ENCODE measurements at regions not wholly inside any gene's neighbourhood (a gene's known extent, or its start where the extent isn't known, plus 50 kb on each side); places are given as distances from the start of the nearest gene placed in this dataset.

DNA sequence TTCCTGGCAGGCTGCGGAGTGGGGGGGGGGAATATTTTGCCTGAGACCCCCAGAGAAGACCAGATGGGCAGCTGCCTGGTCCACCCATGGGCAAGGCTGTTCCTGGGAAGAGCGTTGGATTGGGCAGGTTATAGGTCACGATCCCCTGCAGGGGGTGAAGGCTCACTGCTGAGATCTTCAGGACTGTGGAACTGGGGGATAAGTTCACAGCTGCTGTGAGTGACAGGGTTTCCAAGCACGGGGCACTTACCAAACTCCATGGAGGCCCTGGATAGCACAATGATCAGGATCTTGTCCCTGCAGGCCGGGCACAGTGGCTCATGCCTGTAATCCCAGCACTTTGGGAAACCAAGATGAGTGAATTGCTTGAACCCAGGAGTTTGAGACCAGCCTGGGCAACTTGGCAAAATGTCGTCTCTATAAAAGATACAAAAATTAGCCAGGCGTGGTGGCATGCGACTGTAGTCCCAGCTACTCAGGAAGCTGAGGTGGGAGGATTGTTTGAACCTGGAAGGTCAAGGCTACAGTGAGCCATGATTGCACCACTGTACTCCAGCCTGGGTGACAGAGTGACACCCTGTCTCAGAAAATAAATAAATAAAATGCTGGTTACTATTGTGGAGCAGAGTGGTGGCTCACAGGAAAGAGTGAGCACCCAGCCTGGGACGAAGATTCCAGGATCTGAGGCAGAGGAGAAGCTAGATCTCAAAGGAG is 68.0 kb upstream of the HELT start:
- H3K36me3 ChIP-seq: no peaks in the 10 kb centered on the region
- TF ChIP-seq, protein P1, sequence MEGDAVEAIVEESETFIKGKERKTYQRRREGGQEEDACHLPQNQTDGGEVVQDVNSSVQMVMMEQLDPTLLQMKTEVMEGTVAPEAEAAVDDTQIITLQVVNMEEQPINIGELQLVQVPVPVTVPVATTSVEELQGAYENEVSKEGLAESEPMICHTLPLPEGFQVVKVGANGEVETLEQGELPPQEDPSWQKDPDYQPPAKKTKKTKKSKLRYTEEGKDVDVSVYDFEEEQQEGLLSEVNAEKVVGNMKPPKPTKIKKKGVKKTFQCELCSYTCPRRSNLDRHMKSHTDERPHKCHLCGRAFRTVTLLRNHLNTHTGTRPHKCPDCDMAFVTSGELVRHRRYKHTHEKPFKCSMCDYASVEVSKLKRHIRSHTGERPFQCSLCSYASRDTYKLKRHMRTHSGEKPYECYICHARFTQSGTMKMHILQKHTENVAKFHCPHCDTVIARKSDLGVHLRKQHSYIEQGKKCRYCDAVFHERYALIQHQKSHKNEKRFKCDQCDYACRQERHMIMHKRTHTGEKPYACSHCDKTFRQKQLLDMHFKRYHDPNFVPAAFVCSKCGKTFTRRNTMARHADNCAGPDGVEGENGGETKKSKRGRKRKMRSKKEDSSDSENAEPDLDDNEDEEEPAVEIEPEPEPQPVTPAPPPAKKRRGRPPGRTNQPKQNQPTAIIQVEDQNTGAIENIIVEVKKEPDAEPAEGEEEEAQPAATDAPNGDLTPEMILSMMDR (IDR thresholded peaks at IDR 0.05): no peak
- H3K4me1 ChIP-seq (ENCODE audit: control insufficient read depth in 1 of 2, insufficient read depth in 1 of 2, low read depth in 1 of 2, low read length in 1 of 2): no peaks in the 10 kb centered on the region
- no peak overlapping the region for H3K4me3 ChIP-seq (ENCODE audit: low read depth in 1 of 2, low read length in 1 of 2)
- no peaks in the 10 kb centered on the region for H3K9me3 ChIP-seq
- no peak overlapping the region for H3K27ac ChIP-seq
- H3K27me3 ChIP-seq: no peaks in the 10 kb centered on the region

DNA sequence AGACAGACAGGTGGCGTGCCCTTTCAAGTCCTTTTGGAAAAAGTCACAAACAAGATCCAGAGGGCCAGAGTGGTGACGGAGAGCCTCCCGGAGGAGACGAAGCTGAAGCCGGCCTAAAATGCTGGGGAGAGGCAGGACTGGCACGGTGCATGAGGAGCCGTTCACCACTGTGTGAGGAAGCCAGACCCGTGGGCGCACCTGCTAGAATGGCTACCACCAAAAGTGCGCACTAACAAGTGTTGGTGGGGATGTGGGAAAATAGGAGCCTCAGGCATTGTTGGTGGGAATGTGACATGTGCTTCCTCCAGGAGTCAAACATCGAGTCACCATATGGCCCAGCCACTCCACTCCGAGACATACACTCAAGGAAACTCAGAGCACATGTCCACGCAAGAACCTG is 67.4 kb upstream of the HELT start:
- H3K36me3 ChIP-seq: no peaks in the 10 kb centered on the region
- no peaks in the 10 kb centered on the region for H3K9me3 ChIP-seq
- no peak overlapping the region for H3K4me3 ChIP-seq (ENCODE audit: low read depth in 1 of 2, low read length in 1 of 2)
- TF ChIP-seq, protein P1 (IDR thresholded peaks at IDR 0.05): no peak
- no peaks in the 10 kb centered on the region for H3K4me1 ChIP-seq (ENCODE audit: control insufficient read depth in 1 of 2, insufficient read depth in 1 of 2, low read depth in 1 of 2, low read length in 1 of 2)
- no peaks in the 10 kb centered on the region for H3K27me3 ChIP-seq
- no peak overlapping the region for H3K27ac ChIP-seq

DNA sequence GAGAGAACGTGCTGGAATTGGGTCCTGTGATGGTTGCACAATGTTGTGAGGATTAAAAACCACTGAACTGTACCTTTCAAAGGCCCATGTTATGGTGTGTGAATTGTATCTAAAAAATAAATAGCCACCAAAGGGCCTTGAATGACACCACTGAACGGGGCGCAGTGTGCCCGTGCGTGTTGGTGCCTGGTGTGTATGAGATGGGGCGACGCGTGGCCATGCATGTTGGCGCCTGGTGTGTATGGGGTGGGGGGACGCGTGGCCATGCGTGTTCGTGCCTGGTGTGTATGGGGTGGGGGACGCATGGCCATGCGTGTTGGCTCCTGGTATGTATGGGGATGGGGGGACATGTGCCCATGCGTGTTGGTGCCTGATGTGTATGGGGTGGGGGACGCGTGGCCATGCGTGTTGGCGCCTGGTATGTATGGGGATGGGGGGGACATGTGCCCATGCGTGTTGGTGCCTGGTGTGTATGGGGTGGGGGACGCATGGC is 66.6 kb upstream of the HELT start:
- TF ChIP-seq, protein P1 (IDR thresholded peaks at IDR 0.05): no peak
- H3K27me3 ChIP-seq: no peaks in the 10 kb centered on the region

DNA sequence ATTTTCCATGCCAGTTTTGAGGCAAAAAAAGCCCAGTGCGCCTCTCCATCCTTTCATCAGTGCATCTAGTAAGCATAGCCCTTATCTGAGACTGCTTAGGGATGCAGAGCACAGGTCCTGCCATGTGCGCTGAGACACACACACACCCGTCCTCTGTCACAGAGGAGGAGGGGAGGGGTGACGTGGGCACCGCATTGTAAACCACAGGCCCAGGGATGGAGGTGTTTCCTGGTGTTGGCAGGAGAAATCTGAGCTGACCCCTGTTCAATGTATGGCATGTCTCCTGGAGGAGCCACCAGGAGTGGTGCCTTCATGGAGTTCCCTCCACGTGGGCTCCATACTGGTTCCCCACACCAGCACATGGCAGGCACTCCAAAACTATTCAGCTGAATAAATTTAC is 65.8 kb upstream of the HELT start:
- no peaks in the 10 kb centered on the region for H3K36me3 ChIP-seq
- no peaks in the 10 kb centered on the region for H3K9me3 ChIP-seq
- TF ChIP-seq, protein P1 (IDR thresholded peaks at IDR 0.05): no peak
- no peaks in the 10 kb centered on the region for H3K4me1 ChIP-seq (ENCODE audit: control insufficient read depth in 1 of 2, insufficient read depth in 1 of 2, low read depth in 1 of 2, low read length in 1 of 2)
- H3K27ac ChIP-seq: no peak overlapping the region
- H3K4me3 ChIP-seq (ENCODE audit: low read depth in 1 of 2, low read length in 1 of 2): no peak overlapping the region
- no peaks in the 10 kb centered on the region for H3K27me3 ChIP-seq

More for the DNA sequence above, 66.6 kb upstream of the HELT start:
- no peaks in the 10 kb centered on the region for H3K36me3 ChIP-seq
- no peaks in the 10 kb centered on the region for H3K4me1 ChIP-seq (ENCODE audit: control insufficient read depth in 1 of 2, insufficient read depth in 1 of 2, low read depth in 1 of 2, low read length in 1 of 2)
- no peaks in the 10 kb centered on the region for H3K9me3 ChIP-seq
- H3K4me3 ChIP-seq (ENCODE audit: low read depth in 1 of 2, low read length in 1 of 2): no peak overlapping the region
- no peak overlapping the region for H3K27ac ChIP-seq

DNA sequence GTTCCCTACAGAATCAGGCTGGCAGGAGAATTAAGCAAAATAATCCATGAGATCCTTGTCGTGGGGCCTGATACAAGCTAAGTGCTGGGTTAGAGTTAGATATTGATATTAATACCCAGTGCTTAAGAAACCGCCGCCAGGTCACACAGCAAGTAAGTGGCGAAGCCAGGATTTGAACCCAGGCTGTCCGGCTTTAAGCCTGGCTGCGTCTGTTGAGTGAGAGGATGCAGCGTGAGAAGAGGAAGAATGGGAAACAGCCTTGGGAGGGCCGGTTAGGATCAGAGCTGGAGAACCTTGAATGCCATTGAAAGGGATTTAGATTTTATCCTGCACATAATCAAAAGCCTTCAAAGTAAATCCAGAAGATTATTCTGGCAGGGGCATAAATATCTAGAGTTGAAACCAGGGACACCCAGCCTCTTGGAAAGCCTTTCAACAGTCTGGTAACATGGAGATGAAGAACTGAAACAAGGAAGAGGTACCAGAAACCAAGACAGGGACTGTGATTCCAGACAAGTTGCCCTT is 64.8 kb upstream of the HELT start:
- H3K36me3 ChIP-seq: no peaks in the 10 kb centered on the region
- TF ChIP-seq, protein P1 (IDR thresholded peaks at IDR 0.05): no peak
- no peak overlapping the region for H3K4me3 ChIP-seq (ENCODE audit: low read depth in 1 of 2, low read length in 1 of 2)
- H3K4me1 ChIP-seq (ENCODE audit: control insufficient read depth in 1 of 2, insufficient read depth in 1 of 2, low read depth in 1 of 2, low read length in 1 of 2): peaks cover 0 to under 1% of the 10 kb centered on the region in 2 experiments
- no peak overlapping the region for H3K27ac ChIP-seq
- no peaks in the 10 kb centered on the region for H3K9me3 ChIP-seq
- no peaks in the 10 kb centered on the region for H3K27me3 ChIP-seq
